ENCODE measurements at regions not wholly inside any gene's neighbourhood (a gene's known extent, or its start where the extent isn't known, plus 50 kb on each side); places are given as distances from the start of the nearest gene placed in this dataset.

DNA sequence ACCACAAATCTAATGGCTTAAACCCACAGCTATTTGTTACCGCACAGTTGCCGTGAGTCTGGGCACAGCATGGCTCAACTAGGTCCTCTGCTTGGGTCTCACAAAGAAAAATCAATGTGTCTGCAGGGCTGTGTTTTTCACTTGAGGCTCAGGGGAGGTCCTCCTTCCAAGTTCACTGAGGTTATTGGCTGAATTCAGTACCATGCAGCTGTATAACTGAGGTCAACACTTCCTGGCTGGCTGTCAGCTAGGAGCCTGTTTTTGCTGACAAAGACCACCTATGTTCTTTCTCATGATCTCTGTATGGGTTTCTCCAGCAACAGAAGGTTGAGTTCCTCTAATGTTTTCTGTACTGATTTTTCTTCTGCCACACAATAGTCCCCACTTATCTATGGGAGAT lies 736.7 kb upstream of the PRKX start:
- Histone ChIP-seq H3K27me3 (ENCODE audit: insufficient read depth, low read length) (no peaks in the 10 kb centered on the region), H4K20me1 (ENCODE audit: insufficient read depth, low read length) (no peaks in the 10 kb centered on the region), H3K4me1 (ENCODE audit: insufficient read depth, low read length) (no peaks in the 10 kb centered on the region), H3K9ac (ENCODE audit: low read length) (no peak overlapping the region), H3K9me3 (ENCODE audit: insufficient read depth, low read depth, low read length) (no peaks in the 10 kb centered on the region), H3K36me3 (ENCODE audit: insufficient read depth, low read length) (no peaks in the 10 kb centered on the region), H3K79me2 (ENCODE audit: insufficient read depth, low read length) (no peaks in the 10 kb centered on the region), H3K4me3 (ENCODE audit: insufficient read depth, low read depth, low read length) (no peak overlapping the region), H3K4me2 (ENCODE audit: low read length) (no peak overlapping the region), H2AFZ (ENCODE audit: low read depth, low read length) (no peak overlapping the region), H3K27ac (ENCODE audit: low read depth, low read length) (no peak overlapping the region)
- peaks cover 1% of the 10 kb centered on the region for H3K36me3 Mint-ChIP-seq (ENCODE audit: low read depth, unreplicated experiment)
- no peaks in the 10 kb centered on the region for H3K27me3 Mint-ChIP-seq (ENCODE audit: low read depth, unreplicated experiment)
- H3K4me1 Mint-ChIP-seq (ENCODE audit: low read depth, unreplicated experiment) = no peaks in the 10 kb centered on the region
- no peak overlapping the region for H3K4me3 Mint-ChIP-seq (ENCODE audit: unreplicated experiment)
- TF ChIP-seq, protein P1, sequence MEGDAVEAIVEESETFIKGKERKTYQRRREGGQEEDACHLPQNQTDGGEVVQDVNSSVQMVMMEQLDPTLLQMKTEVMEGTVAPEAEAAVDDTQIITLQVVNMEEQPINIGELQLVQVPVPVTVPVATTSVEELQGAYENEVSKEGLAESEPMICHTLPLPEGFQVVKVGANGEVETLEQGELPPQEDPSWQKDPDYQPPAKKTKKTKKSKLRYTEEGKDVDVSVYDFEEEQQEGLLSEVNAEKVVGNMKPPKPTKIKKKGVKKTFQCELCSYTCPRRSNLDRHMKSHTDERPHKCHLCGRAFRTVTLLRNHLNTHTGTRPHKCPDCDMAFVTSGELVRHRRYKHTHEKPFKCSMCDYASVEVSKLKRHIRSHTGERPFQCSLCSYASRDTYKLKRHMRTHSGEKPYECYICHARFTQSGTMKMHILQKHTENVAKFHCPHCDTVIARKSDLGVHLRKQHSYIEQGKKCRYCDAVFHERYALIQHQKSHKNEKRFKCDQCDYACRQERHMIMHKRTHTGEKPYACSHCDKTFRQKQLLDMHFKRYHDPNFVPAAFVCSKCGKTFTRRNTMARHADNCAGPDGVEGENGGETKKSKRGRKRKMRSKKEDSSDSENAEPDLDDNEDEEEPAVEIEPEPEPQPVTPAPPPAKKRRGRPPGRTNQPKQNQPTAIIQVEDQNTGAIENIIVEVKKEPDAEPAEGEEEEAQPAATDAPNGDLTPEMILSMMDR (IDR thresholded peaks at IDR 0.05; ENCODE audit: insufficient read depth, low read depth, low read length) = no peak
- no peak for TF ChIP-seq EZH2 (IDR thresholded peaks at IDR 0.05; ENCODE audit: insufficient read depth, low read length)
- H3K9me3 Mint-ChIP-seq (ENCODE audit: unreplicated experiment) = no peaks in the 10 kb centered on the region
- DNase-seq (ENCODE audit: low read depth) = no peak
- H3K27ac Mint-ChIP-seq (ENCODE audit: unreplicated experiment) = no peak overlapping the region
- no peak for FAIRE-seq

GRCh38 chrX:4435905-4436304 lies 722.5 kb upstream of the PRKX start:
- Mint-ChIP-seq H3K36me3 (ENCODE audit: low read depth, unreplicated experiment) (no peaks in the 10 kb centered on the region), H3K27ac (ENCODE audit: unreplicated experiment) (no peak overlapping the region), H3K4me1 (ENCODE audit: low read depth, unreplicated experiment) (no peaks in the 10 kb centered on the region), H3K4me3 (ENCODE audit: unreplicated experiment) (no peak overlapping the region), H3K27me3 (ENCODE audit: low read depth, unreplicated experiment) (no peaks in the 10 kb centered on the region), H3K9me3 (ENCODE audit: unreplicated experiment) (no peaks in the 10 kb centered on the region)
- H3K9ac ChIP-seq (ENCODE audit: low read length) = no peak overlapping the region
- no peak for FAIRE-seq
- H2AFZ ChIP-seq (ENCODE audit: low read depth, low read length) = no peak overlapping the region
- no peaks in the 10 kb centered on the region for H3K9me3 ChIP-seq (ENCODE audit: insufficient read depth, low read depth, low read length)
- no peaks in the 10 kb centered on the region for H3K27me3 ChIP-seq (ENCODE audit: insufficient read depth, low read length)
- no peak overlapping the region for H3K4me3 ChIP-seq (ENCODE audit: insufficient read depth, low read depth, low read length)
- H3K4me2 ChIP-seq (ENCODE audit: low read length) = no peak overlapping the region
- no peak for TF ChIP-seq EZH2 (IDR thresholded peaks at IDR 0.05; ENCODE audit: insufficient read depth, low read length)
- no peak overlapping the region for H3K27ac ChIP-seq (ENCODE audit: low read depth, low read length)
- no peak for DNase-seq (ENCODE audit: low read depth)
- no peaks in the 10 kb centered on the region for H3K4me1 ChIP-seq (ENCODE audit: insufficient read depth, low read length)
- H3K79me2 ChIP-seq (ENCODE audit: insufficient read depth, low read length) = no peaks in the 10 kb centered on the region
- H3K36me3 ChIP-seq (ENCODE audit: insufficient read depth, low read length) = no peaks in the 10 kb centered on the region
- no peaks in the 10 kb centered on the region for H4K20me1 ChIP-seq (ENCODE audit: insufficient read depth, low read length)

DNA sequence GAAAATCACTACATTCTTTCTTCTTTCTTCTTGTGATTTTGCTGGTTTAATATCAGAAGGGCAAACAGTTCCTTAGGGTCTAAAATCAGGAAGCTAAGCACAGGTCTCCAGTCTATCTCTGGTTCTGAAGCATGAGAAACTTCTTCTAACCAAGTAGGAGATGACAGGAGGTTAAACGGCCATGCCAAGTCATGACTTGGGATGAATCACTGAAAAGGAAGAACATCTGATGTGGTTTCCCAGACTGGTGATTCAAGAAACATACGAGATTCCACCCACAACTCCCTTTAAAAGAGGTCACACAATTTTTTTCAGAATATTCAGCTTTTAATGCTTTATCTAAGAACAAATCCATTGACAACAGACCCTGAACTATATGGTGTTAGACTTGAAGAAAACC lies 684.0 kb upstream of the PRKX start:
- peak overlapping the region; percentile 58 for H3K27ac Mint-ChIP-seq (ENCODE audit: unreplicated experiment)
- Histone ChIP-seq H3K79me2 (ENCODE audit: insufficient read depth, low read length) (no peaks in the 10 kb centered on the region), H3K27ac (ENCODE audit: low read depth, low read length) (no peak overlapping the region)

More for the DNA sequence above, 684.0 kb upstream of the PRKX start:
- FAIRE-seq (peak; percentile 77), DNase-seq (ENCODE audit: low read depth) (no peak)
- Histone ChIP-seq H3K4me2 (ENCODE audit: low read length) (no peak overlapping the region), H3K36me3 (ENCODE audit: insufficient read depth, low read length) (no peaks in the 10 kb centered on the region), H3K9ac (ENCODE audit: low read length) (no peak overlapping the region), H3K4me3 (ENCODE audit: insufficient read depth, low read depth, low read length) (no peak overlapping the region), H3K4me1 (ENCODE audit: insufficient read depth, low read length) (no peaks in the 10 kb centered on the region), H3K27me3 (ENCODE audit: insufficient read depth, low read length) (no peaks in the 10 kb centered on the region), H2AFZ (ENCODE audit: low read depth, low read length) (no peak overlapping the region), H4K20me1 (ENCODE audit: insufficient read depth, low read length) (no peaks in the 10 kb centered on the region), H3K9me3 (ENCODE audit: insufficient read depth, low read depth, low read length) (no peaks in the 10 kb centered on the region)
- H3K27me3 Mint-ChIP-seq (ENCODE audit: low read depth, unreplicated experiment) = no peaks in the 10 kb centered on the region
- H3K9me3 Mint-ChIP-seq (ENCODE audit: unreplicated experiment) = no peaks in the 10 kb centered on the region
- H3K36me3 Mint-ChIP-seq (ENCODE audit: low read depth, unreplicated experiment) = no peaks in the 10 kb centered on the region
- no peak overlapping the region for H3K4me3 Mint-ChIP-seq (ENCODE audit: unreplicated experiment)
- H3K4me1 Mint-ChIP-seq (ENCODE audit: low read depth, unreplicated experiment) = peaks cover 2% of the 10 kb centered on the region
- TF ChIP-seq, protein P1 (IDR thresholded peaks at IDR 0.05; ENCODE audit: insufficient read depth, low read depth, low read length) = no peak

Measured in astrocyte (in vitro differentiated cells and primary cell).